Ramos (cell line): ENCODE measurements at regions not wholly inside any gene's neighbourhood (a gene's known extent, or its start where the extent isn't known, plus 50 kb on each side); places are given as distances from the start of the nearest gene placed in this dataset.
"Not testable (repeated sequence)": the region's sequence is repeated elsewhere in the genome, so short reads cannot be mapped to it uniquely, and the experiment has no call there.

Experiments
- in situ Hi-C: fragments of 300-500 bp; cut with MboI; formaldehyde crosslinking; loops from one replicate; pipeline ENCODE4 v1.14.3; 2022; ENCODE audit warnings: low sequenced_read_pairs; ENCODE audit not compliant: unreplicated experiment

DNA sequence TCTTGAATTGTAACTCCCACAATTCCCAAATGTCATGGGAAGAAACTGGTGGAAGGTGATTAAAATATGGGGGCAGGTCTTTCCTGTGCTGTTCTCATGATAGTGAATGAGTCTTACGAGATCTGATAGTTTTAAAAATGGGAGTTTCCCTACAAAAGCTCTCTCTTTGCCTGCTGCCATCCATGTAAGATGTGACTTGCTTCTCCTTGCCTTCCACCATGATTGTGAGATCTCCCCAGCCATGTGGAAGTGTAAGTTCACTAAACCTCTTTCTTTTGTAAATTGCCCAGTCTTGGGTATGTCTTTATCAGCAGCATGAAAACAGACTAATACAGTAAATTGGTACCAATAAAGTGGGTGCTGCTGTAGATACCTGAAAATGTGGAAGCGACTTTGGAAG lies 245.0 kb downstream of the PTGER3 start:
- in situ Hi-C loops, result not testable (repeated sequence)

GRCh38 chr1:70805641-70806040 lies 242.0 kb downstream of the PTGER3 start:
- in situ Hi-C loops, result no loop called here

- in situ Hi-C loops, result no loop called here
Observed at GRCh38 chr1:70807088-70807664, 240.4 kb downstream of the PTGER3 start.

- in situ Hi-C loops, result no loop called here
Observed at GRCh38 chr1:70809069-70809468, 238.5 kb downstream of the PTGER3 start.

- in situ Hi-C loops, result no loop called here
Observed at GRCh38 chr1:70811815-70812214, 235.8 kb downstream of the PTGER3 start.

GRCh38 chr1:70812442-70813109 lies 235.0 kb downstream of the PTGER3 start:
- in situ Hi-C loops, result no loop called here

DNA sequence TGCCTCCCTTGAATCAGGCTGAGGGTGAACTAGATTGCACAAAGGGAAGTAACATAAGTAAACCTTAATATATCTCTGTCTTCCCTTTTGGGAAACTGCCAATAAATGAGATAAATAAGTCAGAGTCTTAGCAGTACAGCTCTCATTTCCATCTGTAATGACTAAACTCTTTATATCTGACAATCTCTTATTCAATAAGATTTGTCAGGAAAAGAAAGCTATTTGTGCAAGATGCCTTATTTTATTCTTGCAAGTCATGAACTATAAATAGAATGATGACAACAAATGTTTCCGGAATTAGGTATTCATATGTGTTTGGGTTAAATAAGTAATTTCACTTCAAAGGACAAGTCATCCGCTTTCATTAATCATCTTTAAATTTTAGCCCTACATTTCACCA lies 229.2 kb downstream of the PTGER3 start:
- in situ Hi-C loops, result no loop called here

DNA sequence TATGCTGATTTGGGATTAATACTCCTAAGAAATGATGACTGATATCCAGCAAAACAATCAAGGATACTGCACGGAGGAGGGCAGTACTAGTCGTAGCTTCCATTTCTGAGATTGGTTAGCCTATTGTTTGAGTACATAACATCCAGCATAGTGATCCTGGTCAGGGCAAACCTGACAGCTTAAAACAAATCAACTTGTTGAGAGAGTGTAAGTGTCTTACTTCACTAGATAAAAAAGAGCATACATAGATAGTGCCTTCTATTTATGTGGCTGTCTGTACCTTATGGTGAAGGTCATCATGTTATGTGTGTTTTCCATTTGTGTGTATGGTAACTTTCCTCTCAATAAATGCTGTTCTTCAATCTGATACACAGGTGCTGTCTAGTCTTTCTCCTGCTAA lies 228.4 kb downstream of the PTGER3 start:
- in situ Hi-C loops, result no loop called here

GRCh38 chr1:70819785-70820184 lies 227.8 kb downstream of the PTGER3 start:
- in situ Hi-C loops, result no loop called here

DNA sequence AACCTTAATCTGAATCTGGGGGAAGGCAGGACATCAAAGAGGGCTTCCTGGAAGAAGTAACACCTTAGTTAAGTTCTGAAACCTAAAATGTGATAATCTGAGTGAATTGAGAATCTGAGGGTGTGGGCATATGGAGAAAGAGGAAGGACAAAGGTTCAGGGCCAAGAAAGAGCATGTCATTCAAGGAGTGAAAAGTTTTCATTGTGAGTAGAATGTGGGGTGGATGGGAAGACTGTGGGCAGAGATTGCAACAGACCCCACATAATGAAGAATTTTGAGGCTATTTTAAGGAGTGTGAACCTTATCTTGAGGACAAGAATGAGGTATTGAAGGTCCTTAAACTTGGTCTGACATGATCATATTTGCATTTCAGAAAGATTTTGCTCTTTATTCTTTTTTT lies 227.2 kb downstream of the PTGER3 start:
- in situ Hi-C loops, result no loop called here

GRCh38 chr1:70820995-70821394 lies 226.6 kb downstream of the PTGER3 start:
- in situ Hi-C loops, result no loop called here

GRCh38 chr1:70826428-70826827 lies 221.2 kb downstream of the PTGER3 start:
- in situ Hi-C loops, result no loop called here

- in situ Hi-C loops, result no loop called here
Observed at GRCh38 chr1:70827030-70827429, 220.6 kb downstream of the PTGER3 start.

- in situ Hi-C loops, result no loop called here
Observed at GRCh38 chr1:70828177-70828576, 219.4 kb downstream of the PTGER3 start.

DNA sequence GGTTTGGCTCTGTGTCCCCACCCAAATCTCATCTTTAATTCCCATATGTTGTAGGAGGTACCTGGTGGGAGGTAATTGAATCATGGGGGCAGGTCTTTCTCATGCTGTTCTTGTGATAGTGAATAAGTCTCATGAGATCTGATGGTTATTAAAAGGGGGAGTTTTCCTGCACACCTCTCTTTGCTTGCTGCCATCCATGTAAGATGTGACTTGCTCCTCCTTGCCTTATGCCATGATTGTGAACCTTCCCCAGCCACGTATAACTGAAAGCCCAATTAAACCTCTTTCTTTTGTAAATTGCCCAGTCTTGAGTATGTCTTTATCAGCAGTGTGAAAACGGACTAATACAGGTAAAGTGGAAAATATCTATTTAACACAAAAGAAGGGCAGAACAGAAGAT lies 213.3 kb downstream of the PTGER3 start:
- in situ Hi-C loops, result not testable (repeated sequence)

DNA sequence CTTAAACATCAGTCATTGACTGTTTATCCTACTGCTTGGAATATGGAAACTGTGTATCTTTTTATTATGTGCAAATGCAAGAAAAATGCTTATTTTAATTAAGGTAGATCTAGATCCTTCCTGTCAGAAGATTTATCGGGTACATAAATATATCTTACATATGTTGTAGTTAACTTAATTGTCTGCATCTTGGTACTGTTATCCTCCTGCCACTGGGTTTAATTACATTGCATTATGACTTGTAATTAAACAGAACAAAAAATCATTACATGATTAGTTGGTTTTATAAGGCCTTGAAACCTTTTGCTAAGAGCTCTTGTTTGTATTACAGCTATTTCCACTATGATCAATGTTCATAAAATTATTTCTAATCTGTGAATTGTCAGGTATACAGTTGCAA lies 211.2 kb downstream of the PTGER3 start:
- in situ Hi-C loops, result no loop called here

DNA sequence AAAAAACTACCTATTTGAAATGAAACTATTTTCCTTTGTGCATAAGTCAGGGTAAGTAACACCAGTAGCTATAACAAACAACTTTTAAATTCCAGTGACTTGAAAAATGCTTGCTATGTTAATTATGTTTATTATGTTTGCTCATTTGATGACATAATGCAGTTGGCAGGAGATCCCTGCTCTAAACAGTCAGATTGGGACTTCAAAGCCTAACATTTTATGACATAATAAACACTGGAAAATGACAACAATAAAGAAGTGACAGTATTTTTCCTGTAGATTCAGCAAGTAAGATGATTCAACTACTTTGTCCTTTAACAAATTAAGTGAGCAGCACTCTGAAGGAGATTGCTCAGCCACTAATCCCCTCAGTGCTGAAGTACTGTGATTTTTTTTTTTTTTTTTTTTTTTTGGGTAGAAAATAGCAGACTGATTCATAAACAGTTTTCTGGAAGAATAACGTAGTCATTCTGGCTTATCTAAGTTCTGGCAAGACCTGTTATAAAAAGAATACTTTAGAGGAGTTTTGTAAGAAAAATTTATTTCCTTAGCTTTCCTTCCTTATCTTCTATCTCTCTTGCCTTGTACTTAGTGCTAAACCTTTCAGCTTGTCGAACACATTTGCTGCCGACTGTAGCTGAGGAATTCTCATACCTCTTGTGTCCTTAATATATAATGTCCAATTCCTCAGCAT lies 207.2 kb downstream of the PTGER3 start:
- in situ Hi-C loops, result no loop called here

GRCh38 chr1:70842562-70842961 lies 205.1 kb downstream of the PTGER3 start:
- in situ Hi-C loops, result no loop called here

- in situ Hi-C loops, result no loop called here
Observed at GRCh38 chr1:70843452-70843851, 204.2 kb downstream of the PTGER3 start.

GRCh38 chr1:70847013-70847412 lies 200.6 kb downstream of the PTGER3 start:
- in situ Hi-C loops, result no loop called here

DNA sequence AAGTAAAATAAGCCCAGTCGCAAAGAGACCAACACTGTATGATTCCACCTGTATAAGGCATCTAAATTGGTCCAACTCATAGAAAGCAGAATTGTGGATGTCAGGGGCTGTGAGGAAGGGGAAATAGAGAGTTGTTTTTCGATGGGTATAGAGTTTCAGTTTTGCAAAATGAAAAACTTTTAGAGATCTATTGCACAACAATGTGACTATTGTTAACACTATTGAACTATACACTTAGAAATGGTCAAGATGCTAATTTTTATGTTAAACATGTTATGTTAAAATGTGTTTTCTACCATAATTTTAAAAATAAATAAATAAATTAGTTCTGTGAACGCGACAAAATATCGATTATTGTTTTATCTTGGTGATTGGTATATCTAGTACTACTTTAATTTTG lies 192.4 kb downstream of the PTGER3 start:
- in situ Hi-C loops, result no loop called here

DNA sequence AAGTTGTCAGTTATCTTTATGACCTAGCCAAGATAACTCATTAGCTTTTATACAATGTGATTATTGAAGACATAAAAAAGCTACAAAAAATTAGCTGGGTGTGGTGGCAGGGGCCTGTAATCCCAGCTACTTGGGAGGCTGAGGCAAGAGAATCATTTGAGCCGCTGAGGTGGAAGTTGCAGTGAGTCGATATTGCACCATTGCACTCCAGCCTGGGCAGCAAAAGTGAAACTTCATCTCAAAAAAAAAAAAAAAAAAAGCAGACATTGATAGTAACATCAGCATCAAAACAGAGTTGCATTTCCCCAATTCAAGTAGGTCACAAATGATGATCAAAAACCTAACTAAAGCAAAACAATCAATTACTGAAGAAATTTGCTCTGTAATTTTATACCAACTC lies 191.4 kb downstream of the PTGER3 start:
- in situ Hi-C loops, result no loop called here
